NOMO-1 treated with dmso at 0.1 percent for 144 hours (cell line): ENCODE measurements at regions not wholly inside any gene's neighbourhood (a gene's known extent, or its start where the extent isn't known, plus 50 kb on each side); places are given as distances from the start of the nearest gene placed in this dataset.
"Not testable (repeated sequence)": the region's sequence is repeated elsewhere in the genome, so short reads cannot be mapped to it uniquely, and the experiment has no call there.

Source experiments
- DNase-seq: peaks from one replicate; lab custom pipeline; 2025; ENCODE audit not compliant: unreplicated experiment; lab: John Stamatoyannopoulos, UW

DNA sequence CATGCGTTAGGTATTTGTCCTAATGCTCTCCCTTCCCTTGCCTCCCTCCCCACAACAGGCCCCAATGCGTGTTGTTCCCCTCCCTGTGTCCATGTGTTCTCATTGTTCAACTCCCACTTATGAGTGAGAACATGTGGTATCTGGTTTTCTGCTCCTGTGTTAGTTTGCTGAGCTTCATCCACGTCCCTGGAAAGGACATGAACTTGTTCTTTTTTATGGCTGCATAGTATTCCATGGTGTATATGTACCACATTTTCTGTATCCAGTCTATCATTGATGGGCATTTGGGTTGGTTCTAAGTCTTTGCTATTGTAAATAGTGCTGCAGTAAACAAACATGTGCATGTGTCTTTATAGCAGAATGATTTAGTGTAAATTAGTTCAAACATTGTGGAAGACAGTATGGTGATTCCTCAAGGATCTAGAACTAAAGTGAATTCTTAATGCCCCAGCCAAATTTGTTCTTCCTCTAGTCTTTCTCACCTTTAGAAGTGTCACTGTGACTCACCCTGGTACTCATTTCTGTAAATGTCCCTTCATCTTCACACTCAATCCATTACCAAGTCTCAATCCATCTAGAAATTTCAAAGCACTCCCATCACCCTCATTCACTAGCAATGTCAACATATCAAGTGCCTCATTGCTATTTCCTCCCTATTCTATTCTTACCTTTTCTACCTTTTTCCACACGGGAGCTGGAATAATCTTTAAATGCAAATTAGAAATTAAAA is 123.9 kb downstream of the MREG start:
- not testable (repeated sequence) for DNase-seq

DNA sequence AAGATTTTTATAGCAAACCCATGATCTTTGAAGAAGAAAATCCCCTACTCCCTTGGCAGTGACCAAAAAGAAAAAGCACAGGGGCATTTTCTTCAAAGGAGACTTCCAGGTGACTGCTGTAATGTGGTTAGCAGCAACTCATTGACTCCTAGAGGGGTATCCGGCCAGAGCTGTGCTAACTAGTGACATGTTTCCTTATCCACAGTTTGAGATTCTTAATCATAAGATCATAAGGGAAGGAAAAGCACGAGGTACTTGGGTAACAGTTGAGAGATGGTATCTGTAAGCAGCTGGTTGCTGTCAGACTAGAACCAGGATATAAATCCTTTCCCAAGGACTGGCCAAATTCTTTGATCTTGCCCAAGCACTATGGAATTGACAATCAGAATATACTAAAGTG is 124.7 kb downstream of the MREG start:
- no peak for DNase-seq

DNA sequence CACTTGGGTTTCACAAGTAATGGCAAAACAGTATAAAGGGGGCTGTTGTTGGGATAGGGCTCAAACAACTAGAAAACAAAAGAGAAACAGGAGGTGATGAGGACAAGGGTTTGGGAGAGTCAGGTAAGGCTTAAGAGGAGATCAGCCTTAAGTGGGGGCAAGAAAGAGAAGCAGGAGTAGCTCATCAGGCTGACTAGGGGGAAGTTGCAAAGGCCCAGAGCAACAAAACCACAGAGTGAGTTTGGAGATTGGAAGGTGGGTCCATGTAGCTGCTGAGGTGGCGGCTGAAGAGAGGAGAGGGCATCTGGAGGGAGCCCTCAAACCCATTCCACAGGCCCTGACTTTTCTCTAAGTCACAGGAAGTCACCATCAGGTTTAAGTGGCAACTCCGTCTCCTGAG is 126.0 kb downstream of the MREG start:
- DNase-seq = peak; percentile 16

DNA sequence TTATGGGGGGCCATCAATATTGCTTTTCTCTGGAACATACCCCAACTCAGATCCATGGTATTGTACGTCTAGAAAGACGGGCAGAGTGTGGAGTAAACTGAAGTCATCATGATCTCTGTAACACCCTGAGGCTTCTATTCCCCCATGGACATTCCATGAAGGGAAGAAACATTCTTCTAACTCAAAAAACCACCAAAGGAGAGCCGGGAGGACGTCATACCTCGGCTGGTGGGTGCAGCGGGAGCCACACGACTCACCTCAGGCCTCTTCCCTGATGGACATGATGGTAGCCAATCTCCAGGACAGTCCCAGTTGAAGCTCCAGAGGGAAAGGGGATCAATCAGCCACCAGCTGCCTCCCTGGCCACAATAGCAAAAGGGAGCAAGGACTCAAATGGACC is 127.3 kb downstream of the MREG start:
- DNase-seq = no peak

DNA sequence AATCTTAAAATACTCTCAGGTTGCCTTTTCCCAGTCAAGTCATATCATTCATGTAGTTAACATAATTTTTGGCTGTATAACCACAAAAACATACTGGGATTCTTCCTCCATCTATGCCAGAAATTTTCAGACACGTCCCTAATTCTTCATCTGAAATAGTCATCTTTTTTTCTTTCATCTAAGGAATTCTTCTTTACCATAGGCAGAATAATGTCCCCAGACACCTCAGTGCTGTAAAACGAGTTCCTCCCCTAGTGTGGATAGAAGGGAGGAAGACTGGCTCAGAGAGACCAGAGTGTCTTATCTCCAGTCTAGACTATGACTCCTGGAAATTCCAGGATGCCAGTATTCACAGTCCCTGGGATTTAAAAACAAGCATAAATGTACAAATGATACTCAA is 127.8 kb downstream of the MREG start:
- no peak for DNase-seq

- DNase-seq = no peak
These were observed 128.8 kb downstream of the MREG start for GRCh38 chr2:215884451-215885087.

- no peak for DNase-seq
These were observed 129.6 kb downstream of the MREG start for GRCh38 chr2:215883799-215884198.

GRCh38 chr2:215882689-215883088 is 130.7 kb downstream of the MREG start:
- DNase-seq = no peak

- no peak for DNase-seq
These were observed 131.8 kb downstream of the MREG start for GRCh38 chr2:215881582-215881981.

DNA sequence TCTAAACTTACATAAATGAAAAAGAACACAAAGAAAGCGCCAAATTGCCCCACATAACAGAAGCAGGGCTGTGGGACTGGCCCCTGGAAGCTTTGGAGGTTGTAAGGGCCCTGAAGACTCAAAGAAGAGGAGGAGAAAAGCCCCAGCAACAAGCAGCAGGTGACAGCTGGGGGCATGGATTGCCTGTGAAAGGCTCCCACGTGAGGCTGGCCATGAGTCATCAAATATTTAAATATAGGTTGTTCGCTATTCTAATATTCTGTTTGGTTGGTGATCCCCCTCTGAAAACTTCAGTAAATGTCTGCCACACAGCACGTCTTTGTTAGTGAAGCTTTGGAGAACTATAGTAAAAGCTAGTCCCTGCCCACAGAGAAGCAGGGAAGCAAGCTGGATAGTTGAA is 132.4 kb downstream of the MREG start:
- no peak for DNase-seq

DNA sequence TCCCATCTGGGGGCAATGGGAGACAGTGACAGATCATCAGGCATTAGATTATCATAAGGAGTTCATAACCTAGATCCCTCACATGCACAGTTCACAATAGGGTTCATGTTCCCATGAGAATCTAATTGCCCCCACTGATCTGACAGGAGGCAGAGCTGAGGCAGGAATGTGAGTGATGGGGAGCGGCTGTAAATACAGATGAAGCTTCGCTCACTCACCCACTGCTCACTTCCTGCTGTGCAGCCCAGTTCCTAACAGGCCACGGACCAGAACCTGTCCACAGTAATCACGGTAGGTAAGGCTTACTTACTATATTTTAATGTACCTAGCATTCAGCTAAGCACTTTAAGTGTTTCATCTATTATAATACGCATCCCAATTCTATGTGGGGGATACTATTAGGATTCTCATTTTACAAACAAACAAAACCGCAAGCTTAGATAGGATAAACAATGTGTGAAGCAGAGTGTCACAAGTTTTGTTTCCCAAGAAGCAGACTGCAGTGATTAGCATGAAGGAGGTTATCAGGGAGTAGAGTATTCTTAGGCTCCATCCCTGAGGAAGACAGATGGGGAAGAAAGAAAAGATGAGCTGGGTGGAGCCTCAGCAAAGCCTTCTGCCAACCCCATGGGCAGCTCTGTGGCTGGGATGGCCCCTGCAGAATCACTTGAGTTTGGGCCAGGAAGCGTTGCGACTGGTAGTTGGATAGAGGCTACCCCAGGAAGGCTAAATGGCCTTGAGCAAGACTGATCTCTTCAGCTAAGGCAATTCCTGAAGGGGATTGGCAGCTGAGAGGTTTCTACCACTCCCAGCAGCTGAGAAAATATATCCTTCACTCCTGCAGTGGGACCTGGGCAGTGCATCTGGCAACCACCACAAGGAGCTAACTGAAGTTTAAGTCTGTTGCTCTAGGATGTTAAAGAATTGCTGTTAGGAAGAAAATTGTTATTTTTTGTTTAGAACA is 133.1 kb downstream of the MREG start:
- no peak for DNase-seq

DNA sequence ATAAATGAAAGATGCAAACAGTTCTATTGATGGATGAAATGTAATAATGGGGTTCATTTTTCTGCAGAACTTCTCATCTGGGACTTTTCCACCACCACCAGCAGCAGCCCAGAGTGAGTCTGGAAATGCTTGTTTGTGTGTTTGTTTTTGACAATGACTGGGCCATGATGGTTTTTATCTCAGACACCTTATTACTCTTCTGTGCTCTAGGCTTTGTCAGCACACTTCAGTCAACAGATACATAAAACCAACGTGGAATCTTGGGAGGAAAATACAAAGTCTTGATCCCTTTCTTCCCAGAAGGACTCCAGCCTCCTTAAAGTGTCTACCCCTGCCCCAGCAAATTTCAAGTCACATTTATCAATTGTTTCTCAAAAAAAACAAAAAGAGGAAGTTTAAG is 134.0 kb downstream of the MREG start:
- DNase-seq = no peak

DNA sequence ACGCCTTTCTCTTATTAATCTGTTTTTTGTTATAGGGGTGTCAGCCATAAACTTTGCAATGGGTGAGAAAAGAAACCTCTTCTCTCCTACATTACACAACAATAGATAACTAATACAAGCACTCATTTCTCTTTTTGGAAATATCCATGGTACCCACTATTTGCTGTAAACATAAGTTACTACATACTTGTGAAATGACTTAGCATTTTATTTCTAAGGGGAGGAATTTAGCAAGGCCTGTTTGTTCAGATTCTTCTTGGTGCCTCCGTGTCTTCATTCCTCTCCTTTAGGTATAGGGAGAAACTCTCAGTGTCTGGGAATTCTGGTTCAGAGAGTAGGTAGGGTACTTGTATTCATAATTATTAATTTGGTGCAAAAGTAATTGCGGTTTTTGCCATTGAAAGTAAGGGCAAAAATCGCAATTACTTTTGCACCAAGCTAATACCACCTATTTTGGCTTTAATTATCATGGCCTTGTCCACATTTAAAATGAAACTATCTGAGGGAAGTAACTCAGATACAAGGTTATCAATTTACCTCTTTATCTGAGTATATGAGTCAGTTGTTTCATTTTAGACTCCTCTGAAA is 134.8 kb downstream of the MREG start:
- DNase-seq = no peak

GRCh38 chr2:215876937-215877238 is 136.5 kb downstream of the MREG start:
- DNase-seq = no peak

DNA sequence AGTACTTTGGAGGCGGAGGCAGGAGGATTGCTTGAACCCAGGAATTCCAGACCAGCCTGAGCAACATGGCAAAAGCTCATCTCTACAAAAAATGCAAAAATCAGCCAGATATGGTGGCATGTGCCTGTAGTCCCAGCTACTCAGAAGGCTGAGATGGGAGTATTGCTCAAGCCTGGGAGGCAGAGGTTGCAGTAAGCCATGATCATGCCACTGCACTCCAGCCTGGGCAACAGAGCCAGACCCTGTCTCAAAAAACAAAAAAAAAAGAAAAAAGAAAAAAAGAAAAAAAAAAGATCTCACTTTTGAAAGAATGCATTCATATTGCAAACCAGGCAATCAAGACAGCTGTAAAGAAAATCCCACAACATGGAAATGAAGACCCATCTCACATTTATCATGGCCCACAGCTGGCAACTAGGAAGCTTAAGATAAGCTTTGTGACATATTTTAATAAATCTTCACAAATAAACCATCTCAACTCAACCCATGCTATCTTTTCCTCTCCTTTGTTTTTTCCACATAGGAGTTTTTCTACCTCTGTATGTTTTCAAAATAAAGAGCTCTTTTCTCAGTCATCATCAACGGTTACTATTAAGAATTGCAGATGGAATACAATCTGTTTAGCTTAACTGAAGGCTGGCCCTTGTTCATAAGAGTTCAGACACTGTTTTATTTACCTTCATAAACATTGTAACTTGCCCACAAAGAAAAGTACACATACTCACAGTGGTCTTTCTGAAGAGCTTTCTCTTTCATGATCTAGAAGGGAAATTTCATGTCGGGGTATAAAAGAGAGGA is 137.0 kb downstream of the MREG start:
- DNase-seq = no peak

GRCh38 chr2:215874418-215874817 is 138.9 kb downstream of the MREG start:
- no peak for DNase-seq

GRCh38 chr2:215870986-215871385 is 142.4 kb downstream of the MREG start:
- DNase-seq = no peak

DNA sequence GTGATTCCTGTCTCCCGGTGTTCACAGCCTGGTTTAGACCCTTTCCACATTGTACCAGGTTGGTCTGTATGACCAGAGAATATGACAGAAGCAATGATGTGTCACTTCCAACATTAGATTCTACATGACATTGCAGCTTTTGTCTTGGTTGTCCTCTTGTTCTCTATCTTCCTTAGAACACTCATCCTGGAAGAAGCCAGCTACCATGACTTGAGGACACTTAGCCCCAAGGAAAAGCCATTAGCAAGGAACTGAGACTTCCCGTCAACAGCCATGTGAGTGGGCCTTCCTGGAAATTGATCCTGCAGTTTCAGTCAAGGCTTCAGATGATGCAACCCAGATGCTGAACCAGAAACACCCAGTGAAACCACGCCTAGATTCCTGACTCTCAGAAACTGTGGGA is 143.3 kb downstream of the MREG start:
- no peak for DNase-seq

GRCh38 chr2:215868846-215869543 is 144.4 kb downstream of the MREG start:
- no peak for DNase-seq

GRCh38 chr2:215866606-215867005 is 146.7 kb downstream of the MREG start:
- DNase-seq = no peak
